LNCAP (cell line): ENCODE measurements at regions not wholly inside any gene's neighbourhood (a gene's known extent, or its start where the extent isn't known, plus 50 kb on each side); places are given as distances from the start of the nearest gene placed in this dataset.

Experiments
- TF ChIP-seq, protein P1 (sequence below): fragments of 450-650 bp; IDR thresholded peaks from 2 replicates; pipeline ENCODE4 v1.5.1; 2017; ENCODE audit warnings: mild to moderate bottlenecking

- TF ChIP-seq, protein P1, sequence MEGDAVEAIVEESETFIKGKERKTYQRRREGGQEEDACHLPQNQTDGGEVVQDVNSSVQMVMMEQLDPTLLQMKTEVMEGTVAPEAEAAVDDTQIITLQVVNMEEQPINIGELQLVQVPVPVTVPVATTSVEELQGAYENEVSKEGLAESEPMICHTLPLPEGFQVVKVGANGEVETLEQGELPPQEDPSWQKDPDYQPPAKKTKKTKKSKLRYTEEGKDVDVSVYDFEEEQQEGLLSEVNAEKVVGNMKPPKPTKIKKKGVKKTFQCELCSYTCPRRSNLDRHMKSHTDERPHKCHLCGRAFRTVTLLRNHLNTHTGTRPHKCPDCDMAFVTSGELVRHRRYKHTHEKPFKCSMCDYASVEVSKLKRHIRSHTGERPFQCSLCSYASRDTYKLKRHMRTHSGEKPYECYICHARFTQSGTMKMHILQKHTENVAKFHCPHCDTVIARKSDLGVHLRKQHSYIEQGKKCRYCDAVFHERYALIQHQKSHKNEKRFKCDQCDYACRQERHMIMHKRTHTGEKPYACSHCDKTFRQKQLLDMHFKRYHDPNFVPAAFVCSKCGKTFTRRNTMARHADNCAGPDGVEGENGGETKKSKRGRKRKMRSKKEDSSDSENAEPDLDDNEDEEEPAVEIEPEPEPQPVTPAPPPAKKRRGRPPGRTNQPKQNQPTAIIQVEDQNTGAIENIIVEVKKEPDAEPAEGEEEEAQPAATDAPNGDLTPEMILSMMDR = no peak
These were observed 740.8 kb upstream of the HS6ST1 start for GRCh38 chr2:129059476-129059875.

DNA sequence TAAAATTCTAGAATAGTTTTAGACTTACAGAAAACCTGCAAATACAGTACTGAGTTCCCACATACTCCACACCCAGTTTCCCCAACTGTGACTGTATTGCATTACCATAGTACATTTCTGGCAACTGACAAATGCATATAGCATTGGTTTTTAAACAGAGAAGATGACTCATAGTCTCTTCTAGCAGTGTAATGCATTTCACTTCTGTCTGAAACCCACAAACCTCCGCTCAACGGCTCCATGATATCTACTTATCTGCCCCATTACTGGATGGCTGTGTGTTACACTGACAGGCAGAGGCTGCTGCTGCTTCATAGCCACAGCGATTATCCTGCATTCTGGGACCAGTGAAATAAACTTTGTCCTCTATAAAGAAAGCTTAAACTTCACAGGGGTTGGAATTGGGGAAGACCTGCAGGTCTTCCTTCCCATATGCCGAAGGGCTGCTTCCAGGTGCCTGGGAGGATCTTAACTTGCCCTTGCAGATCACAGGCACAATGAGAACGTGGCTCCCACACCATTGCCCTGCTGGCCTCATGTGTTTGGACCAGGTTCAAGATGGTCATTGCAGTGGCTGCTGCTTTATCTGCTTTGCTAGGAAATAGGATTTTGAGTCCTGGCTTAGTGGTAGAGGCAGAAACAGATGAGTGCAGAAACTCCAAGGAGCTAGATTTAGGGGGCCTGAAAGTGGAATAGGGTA is 742.6 kb upstream of the HS6ST1 start:
- TF ChIP-seq, protein P1 = no peak

GRCh38 chr2:129061769-129062121 is 743.1 kb upstream of the HS6ST1 start:
- TF ChIP-seq, protein P1 = no peak

DNA sequence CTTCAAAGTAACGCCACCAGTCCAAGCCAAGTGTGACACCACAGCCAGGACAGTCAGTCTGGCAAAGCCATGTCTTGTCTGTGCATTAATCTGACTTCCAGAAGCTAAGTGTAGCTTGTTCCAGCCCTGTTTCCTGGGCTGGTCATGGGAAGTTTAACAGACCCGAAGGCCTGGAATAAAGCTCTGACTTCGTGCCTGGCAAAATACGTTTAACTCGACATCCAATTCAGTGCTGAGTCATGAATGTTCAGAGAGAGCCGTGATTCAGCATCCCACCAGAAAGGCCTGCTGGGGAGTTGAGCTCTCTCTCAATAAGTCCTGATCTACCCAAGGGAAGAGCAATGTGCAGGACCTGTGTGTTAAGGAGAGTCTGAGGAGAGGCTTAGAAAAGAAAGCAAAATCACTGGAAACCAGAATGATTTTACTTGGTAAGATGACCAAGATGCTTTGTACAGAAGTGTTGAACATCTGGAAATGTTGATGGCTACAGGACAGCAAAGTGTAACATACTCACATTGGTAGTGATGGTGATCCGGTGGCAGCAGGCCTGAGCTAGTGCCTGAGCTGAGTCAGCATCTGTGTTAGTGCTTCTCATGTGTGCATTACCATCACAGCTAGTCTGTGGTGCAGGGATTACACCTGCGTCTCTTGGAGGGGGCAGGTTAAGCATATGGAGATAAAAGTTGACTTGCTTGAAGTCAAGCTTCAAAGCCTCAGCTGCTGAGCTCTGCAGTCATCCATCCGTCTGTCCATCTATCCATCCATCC is 743.7 kb upstream of the HS6ST1 start:
- TF ChIP-seq, protein P1 = no peak

DNA sequence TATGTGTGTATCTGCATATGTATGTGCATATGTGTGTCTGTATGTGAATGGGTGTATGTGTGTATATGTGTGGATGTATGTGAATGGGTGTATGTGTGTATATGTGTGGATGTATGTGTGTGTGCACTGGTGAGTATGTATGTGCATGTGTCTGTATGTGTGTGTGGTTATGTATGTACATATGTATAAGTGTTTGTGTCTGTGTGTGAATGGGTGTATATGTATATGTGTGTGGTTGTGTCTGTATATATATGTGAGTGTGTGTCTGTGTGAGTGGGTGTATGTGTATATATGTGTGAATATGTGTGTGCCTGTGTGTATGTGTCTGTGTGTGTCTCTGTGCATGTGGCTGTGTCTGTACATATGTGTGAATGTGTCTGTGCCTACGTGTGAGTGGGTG is 748.4 kb upstream of the HS6ST1 start:
- TF ChIP-seq, protein P1 = no peak

- TF ChIP-seq, protein P1 = no peak
These were observed 749.3 kb upstream of the HS6ST1 start for GRCh38 chr2:129067953-129068352.

GRCh38 chr2:129068543-129068942 is 749.9 kb upstream of the HS6ST1 start:
- TF ChIP-seq, protein P1 = no peak
